ENCODE measurements at regions not wholly inside any gene's neighbourhood (a gene's known extent, or its start where the extent isn't known, plus 50 kb on each side); places are given as distances from the start of the nearest gene placed in this dataset.

- DNase-seq (ENCODE audit: low read depth in 2 of 2), result peak; percentile 21 to 36
These were observed 268.7 kb upstream of the THRB start for GRCh38 chr3:24763393-24763792.

- no peak for DNase-seq (ENCODE audit: low read depth in 2 of 2)
These were observed 269.7 kb upstream of the THRB start for GRCh38 chr3:24764236-24764915.

- DNase-seq (ENCODE audit: low read depth in 2 of 2), result no peak
These were observed 270.7 kb upstream of the THRB start for GRCh38 chr3:24765399-24765798.

- DNase-seq (ENCODE audit: low read depth in 2 of 2), result no peak
These were observed 275.3 kb upstream of the THRB start for GRCh38 chr3:24769918-24770317.

- peak; percentile 35 to 44 for DNase-seq (ENCODE audit: low read depth in 2 of 2)
These were observed 279.1 kb upstream of the THRB start for GRCh38 chr3:24773798-24774197.

GRCh38 chr3:24780991-24781390 is 286.3 kb upstream of the THRB start:
- DNase-seq (ENCODE audit: low read depth in 2 of 2), result no peak

- DNase-seq (ENCODE audit: low read depth in 2 of 2), result no peak
These were observed 286.8 kb upstream of the THRB start for GRCh38 chr3:24781454-24781853.

GRCh38 chr3:24793896-24794295 is 299.2 kb upstream of the THRB start:
- DNase-seq (ENCODE audit: low read depth in 2 of 2), result no peak

- no peak for DNase-seq (ENCODE audit: low read depth in 2 of 2)
These were observed 308.0 kb upstream of the THRB start for GRCh38 chr3:24802614-24803013.

- DNase-seq (ENCODE audit: low read depth in 2 of 2), result no peak
These were observed 309.4 kb upstream of the THRB start for GRCh38 chr3:24804095-24804494.

- no peak for DNase-seq (ENCODE audit: low read depth in 2 of 2)
These were observed 316.2 kb upstream of the THRB start for GRCh38 chr3:24810881-24811280.

GRCh38 chr3:24812116-24812515 is 317.5 kb upstream of the THRB start:
- DNase-seq (ENCODE audit: low read depth in 2 of 2), result no peak

- no peak for DNase-seq (ENCODE audit: low read depth in 2 of 2)
These were observed 323.4 kb upstream of the THRB start for GRCh38 chr3:24818055-24818454.

GRCh38 chr3:24828011-24828410 is 333.4 kb upstream of the THRB start:
- DNase-seq (ENCODE audit: low read depth in 2 of 2), result no peak

- no peak for DNase-seq (ENCODE audit: low read depth in 2 of 2)
These were observed 333.9 kb upstream of the THRB start for GRCh38 chr3:24828551-24828950.

- no peak for DNase-seq (ENCODE audit: low read depth in 2 of 2)
These were observed 334.4 kb upstream of the THRB start for GRCh38 chr3:24829011-24829581.

- no peak for DNase-seq (ENCODE audit: low read depth in 2 of 2)
These were observed 335.1 kb upstream of the THRB start for GRCh38 chr3:24829629-24830229.

- no peak for DNase-seq (ENCODE audit: low read depth in 2 of 2)
These were observed 335.8 kb upstream of the THRB start for GRCh38 chr3:24830230-24831152.

- DNase-seq (ENCODE audit: low read depth in 2 of 2), result no peak
These were observed 336.6 kb upstream of the THRB start for GRCh38 chr3:24831221-24831620.

GRCh38 chr3:24832891-24833290 is 338.2 kb upstream of the THRB start:
- DNase-seq (ENCODE audit: low read depth in 2 of 2), result no peak

- DNase-seq (ENCODE audit: low read depth in 2 of 2), result no peak
These were observed 339.8 kb upstream of the THRB start for GRCh38 chr3:24834442-24834841.

- DNase-seq (ENCODE audit: low read depth in 2 of 2), result no peak
These were observed 340.9 kb upstream of the THRB start for GRCh38 chr3:24835510-24835909.

All from fibroblast of skin of left quadriceps (primary cell).